ENCODE measurements at regions not wholly inside any gene's neighbourhood (a gene's known extent, or its start where the extent isn't known, plus 50 kb on each side); places are given as distances from the start of the nearest gene placed in this dataset.

DNA sequence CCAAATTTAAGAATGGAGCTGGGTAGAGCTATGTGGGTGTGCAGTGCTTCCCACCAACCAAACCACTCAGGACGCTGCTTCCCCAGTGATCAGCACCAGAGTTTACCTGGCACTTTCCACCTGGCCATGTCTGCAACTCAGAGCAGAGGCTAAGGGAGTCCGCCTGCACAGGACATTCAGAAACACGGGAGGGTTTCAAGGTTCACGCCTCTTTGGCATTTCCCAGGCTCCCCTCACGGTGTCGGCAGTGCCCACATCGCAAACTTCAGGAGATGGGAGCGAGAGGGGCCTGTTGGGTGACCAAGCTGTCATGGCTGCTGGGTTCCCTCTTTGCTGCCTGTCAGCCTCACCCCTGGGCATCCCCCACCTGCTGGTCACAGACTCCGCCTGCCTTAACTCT is 161.5 kb downstream of the NXNL2 start:
- no peak for DNase-seq

GRCh38 chr9:88697764-88698432 is 162.9 kb downstream of the NXNL2 start:
- DNase-seq, result no peak

DNA sequence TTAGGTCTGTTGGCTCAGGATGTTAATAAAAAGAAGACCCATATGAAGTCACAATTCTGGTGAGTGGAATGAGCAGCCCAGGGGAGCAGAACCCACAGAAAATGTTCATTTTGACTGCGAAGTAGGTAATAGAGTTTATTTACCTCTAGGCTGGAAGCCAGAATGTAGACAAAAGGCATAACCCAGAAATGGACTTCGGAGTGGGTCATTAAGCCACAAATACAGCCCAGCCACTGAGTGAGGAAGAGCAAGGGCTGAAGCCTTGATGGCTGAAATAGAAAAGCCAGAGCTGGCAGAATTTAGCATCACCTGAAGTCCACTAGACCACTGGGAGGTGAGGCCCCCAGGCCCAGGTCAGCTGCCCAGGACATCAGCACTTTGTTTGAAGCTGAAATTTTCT is 168.0 kb downstream of the NXNL2 start:
- DNase-seq, result no peak

- DNase-seq, result no peak
Observed at GRCh38 chr9:88706193-88707113, 171.5 kb downstream of the NXNL2 start.

DNA sequence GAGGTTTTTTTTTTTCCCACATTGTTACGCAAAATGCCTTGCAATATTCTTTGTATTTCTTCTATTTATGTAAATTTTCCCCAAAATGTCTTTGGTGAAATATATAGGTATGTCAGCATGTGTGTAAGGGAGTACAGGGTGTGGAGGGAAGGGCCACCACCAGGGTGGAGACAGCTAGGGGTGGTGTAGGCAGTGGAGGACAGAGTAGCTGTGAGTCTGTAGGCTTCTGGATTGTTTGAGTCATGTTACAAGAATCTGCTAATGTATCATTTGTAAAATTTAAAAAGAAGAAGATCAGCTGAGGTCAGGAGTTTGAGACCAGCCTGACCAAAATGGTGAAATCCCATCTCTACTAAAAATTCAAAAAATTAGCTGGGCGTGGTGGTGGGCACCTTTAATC is 175.5 kb downstream of the NXNL2 start:
- DNase-seq, result no peak

- no peak for DNase-seq
Observed at GRCh38 chr9:88711719-88712118, 176.7 kb downstream of the NXNL2 start.

- no peak for DNase-seq
Observed at GRCh38 chr9:88712484-88712883, 177.5 kb downstream of the NXNL2 start.

DNA sequence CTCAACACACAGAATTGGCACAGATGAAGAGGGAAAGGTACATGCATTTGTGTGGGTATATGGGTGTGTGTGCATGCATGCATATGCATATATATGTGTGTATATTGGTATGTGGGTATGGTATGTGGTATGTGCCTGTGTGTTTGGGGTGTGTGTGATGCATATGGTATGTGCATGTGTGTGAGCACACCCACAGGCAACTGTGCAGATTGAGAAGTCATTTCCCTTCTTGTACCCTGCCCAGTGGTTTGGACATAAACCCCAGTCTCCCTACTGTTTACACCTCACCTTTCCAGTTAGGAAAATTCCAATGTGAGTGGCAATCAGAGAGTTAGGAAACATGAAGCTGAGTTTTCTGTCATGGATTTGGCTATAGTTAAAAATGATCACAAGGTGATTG is 178.0 kb downstream of the NXNL2 start:
- DNase-seq, result no peak

DNA sequence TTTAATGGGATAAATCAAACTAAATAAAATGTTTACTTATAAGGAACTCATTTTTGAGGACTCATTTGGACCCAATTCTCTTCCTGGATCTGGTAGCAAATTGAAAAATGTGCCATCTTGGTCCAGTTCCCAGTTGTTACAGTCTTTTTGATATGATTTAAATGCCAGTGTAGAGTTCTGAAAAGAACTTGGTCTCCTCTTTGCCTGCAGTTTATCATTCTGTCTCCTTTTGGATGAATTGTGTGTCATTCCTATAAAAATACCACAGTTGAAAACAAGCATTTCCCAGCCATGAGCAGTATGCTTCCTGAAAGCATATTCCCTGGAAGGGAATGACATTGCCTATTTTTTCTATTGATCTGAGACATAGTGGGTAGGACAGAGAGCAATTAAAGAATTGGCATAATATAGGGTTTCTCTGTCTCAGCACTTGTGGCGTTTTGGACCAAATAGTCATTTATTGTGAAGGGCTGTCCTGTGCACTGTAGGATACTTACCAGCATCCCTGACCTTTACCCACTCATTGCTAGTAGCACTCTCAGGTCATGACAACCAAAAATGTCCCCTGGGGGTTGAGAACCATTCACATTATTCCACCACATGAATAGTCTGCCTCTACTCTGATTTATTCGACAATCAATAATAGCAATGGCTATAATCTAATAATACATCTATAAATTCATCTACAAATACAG is 181.8 kb downstream of the NXNL2 start:
- no peak for DNase-seq

- no peak for DNase-seq
Observed at GRCh38 chr9:88721025-88721424, 186.0 kb downstream of the NXNL2 start.

DNA sequence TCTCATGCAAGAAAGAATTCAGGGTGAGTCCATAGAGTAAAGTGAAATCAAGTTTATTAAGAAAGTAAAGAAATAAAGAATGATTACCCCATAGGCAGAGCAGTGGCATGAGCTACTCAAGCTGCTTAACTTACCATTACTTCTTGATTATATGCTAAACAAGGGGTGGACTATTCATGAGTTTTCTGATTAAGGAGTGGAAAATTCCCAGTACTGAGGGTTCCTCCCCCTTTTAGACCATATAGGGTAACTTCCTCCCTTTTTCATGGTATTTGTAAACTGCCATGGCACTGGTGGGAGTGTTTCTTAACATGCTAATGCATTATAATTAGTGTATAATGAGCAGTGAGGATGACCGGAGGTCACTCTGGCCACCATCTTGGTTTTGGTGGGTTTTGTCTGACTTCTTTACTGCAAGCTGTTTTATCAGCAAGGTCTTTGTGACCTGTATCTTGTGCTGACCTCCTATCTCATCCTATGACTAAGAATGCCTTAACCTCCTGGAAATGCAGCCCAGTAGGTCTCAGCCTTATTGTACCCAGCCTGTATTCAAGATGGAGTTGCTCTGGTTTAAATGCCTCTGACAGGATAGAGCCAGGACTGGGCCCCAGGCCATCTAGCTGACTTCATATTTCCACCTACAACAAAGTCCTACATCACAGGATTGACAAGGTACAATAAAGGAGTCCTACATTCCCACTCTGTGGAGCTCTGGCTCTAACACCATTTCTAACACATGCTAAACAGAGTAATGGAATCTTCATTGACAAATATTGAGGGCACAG is 186.7 kb downstream of the NXNL2 start:
- no peak for DNase-seq

DNA sequence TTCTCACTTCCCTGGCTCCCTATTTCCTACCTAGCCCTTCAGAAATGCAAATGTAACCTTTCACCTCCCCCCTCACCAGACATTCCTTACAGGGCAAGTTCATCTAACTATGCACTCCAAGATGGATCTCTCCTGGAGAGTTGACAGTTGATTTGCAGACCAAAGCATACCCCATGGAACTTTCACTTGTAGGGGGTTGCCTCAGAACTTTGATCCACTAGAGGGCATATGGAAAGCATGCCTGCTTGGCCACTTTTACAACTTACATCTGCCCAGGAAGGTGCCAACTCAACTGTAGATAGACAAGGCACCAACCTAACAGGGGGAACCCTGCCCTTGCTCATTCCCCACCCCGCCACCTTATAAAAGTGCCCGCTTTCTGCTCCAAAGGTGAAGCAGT is 187.8 kb downstream of the NXNL2 start:
- no peak for DNase-seq

DNA sequence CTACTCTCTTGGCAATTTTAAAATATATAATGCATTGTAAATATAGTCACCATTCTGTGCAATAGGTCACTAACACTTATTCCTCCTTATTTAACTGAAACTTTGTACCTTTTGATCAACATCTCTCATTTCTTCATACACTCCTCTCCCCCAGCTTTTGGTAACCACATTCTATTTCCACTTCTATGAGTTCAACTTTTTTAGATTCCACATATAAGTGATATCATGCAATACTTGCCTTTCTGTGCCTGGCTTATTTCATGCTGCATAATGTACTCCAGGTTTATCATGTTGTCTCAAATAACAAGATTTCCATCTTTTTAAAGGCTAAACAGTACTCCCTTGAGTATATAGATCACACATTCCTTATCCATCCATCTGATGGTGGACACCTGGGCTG is 188.8 kb downstream of the NXNL2 start:
- no peak for DNase-seq

- DNase-seq, result no peak
Observed at GRCh38 chr9:88724331-88724730, 189.4 kb downstream of the NXNL2 start.

DNA sequence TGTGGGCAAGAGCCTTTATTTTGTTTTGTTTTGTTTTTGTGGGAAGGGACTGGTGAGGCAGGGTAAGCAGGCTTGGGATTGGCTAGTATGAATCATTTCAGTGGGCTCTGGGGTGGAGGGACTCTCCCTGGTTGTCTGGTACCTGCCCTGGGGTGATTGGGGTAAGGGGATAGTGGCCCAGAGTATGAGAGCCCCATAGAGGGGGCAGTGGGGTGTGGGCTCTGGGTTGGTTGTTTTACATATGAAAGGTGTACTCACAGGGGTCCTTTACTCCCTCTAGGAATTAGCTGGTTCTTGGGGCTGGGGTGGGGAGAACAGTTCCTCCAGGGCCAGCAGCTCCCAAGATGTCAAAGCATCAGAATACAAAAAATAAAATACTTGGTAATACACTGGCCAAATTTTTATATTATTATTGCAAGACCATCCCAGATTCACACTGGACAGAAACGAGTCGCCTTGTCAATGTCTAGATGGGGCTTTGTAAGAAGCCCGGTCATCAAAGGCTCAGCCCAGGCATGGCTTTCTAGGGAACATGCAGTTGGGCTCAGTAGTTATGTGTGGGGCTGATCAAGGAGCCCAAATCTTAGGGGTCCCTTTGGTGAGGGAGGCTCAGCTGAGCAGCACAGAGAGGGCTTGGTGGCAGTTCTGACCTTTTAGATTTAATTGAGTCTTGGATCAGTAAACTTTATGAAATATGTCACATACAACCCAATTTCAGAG is 190.5 kb downstream of the NXNL2 start:
- DNase-seq, result no peak

GRCh38 chr9:88726803-88727202 is 191.8 kb downstream of the NXNL2 start:
- DNase-seq, result no peak

- DNase-seq, result no peak
Observed at GRCh38 chr9:88730780-88731179, 195.8 kb downstream of the NXNL2 start.

- no peak for DNase-seq
Observed at GRCh38 chr9:88732128-88732527, 197.2 kb downstream of the NXNL2 start.

DNA sequence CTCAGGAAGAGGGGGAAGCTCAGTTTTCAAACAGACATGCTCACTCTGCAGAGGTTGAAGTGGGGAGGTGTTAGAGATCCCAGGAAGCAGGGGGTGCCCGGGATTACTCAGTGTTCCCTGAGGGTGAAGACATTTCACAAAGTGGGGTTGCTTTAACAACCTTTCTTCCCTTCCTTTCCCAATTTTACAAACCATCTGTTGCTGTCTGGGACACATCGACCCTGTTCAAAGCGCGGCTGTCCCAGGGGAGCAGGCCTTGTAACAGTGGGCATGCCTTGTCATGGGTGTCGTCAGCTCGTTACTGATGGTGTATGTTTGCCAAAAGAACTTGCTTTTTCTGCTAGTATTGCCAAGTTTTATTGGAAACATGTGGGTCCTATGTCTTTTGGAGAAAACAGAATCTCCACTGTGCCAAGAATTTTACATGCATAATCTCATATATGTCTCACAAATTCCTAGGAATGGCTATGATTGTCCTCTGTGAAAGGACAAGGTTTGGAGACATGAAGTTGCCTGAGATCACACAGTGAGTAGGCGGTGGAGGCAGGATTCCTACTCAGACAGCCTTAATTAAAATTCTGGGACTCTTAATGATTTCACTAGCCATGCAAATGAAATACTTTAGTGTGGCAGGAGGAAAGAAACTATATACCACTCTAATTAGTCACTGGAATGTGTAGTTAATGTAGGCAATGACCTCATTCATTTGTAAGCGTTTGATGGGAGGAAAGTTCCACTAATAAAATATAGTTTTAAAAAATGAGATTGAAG is 198.9 kb downstream of the NXNL2 start:
- no peak for DNase-seq

GRCh38 chr9:88734527-88734926 is 199.5 kb downstream of the NXNL2 start:
- DNase-seq, result no peak

DNA sequence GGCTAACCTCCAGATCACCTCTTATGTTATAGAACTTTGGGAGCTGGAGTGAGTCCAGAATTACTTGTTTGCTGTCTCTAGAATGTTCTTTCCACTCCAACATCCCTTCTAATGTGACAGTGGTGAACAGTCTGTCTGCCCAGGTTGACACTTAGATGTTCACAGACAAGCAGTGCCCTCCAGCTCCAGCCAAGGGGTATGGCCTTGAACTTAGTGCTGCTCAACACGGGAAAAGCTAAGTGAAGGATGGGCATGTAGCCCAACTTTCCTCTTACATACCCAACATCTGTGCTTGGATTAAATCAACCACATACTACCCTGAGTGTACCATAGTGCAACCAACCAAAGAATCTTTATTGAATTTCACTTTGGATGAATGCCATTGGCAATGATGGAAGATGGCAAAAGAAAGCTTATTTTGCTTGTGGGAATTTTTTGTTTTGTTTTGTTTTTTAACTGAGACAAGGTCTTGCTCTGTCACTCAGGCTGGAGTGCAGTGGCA is 201.2 kb downstream of the NXNL2 start:
- DNase-seq, result no peak
